Ascending aorta (tissue), 2 donors: ENCODE measurements at regions not wholly inside any gene's neighbourhood (a gene's known extent, or its start where the extent isn't known, plus 50 kb on each side); places are given as distances from the start of the nearest gene placed in this dataset.

Experiments used
- DNase-seq, 2 donors: peaks; one replicate each; pipeline ENCODE4 v3.0.0-alpha.2; 2019; ENCODE audit warnings: low spot score in 2 of 2
- H3K27ac ChIP-seq, 2 donors: fragments of 200-600 bp; sonication (generic); one replicate each; pipeline ENCODE4 v1.5.1; 2016 to 2017; ENCODE audit warnings: mild to moderate bottlenecking in 1 of 2
- H3K27me3 ChIP-seq: fragments of 200-600 bp; sonication (generic); one replicate; pipeline ENCODE4 v1.5.1; 2017
- H3K36me3 ChIP-seq, 2 donors: fragments of 200-600 bp; sonication (generic); one replicate each; pipeline ENCODE4 v1.5.1; 2016
- H3K4me1 ChIP-seq, 2 donors: fragments of 200-600 bp; sonication (generic); one replicate each; pipeline ENCODE4 v1.5.1; 2016 to 2017; ENCODE audit warnings: mild to moderate bottlenecking in 1 of 2
- H3K4me3 ChIP-seq, 2 donors: fragments of 200-600 bp; sonication (generic); one replicate each; pipeline ENCODE4 v1.5.1; 2016 to 2017; ENCODE audit warnings: mild to moderate bottlenecking in 1 of 2
- H3K9me3 ChIP-seq, 2 donors: fragments of 200-600 bp; sonication (generic); one replicate each; pipeline ENCODE4 v1.5.1; 2016
- intact Hi-C: fragments of 100-400 bp; cut with DNase I; formaldehyde crosslinking; loops from one replicate; pipeline ENCODE4 v1.15.1; 2023
- TF ChIP-seq, protein P1 (sequence below), 3 experiments: fragments of 200-600 bp in 2 of 3; fragments of 450-650 bp in 1 of 3; sonication (generic) in 2 of 3; IDR thresholded peaks; one replicate each; pipeline ENCODE4 v1.5.1; 2016 to 2019; ENCODE audit warnings: antibody characterized with exemption in 3 of 3, mild to moderate bottlenecking in 1 of 3, moderate library complexity in 1 of 3

GRCh38 chr4:52299120-52299519 lies 248.0 kb downstream of the SPATA18 start:
- H3K36me3 ChIP-seq, result no peaks in the 10 kb centered on the region
- intact Hi-C loops, result no loop called here
- no peaks in the 10 kb centered on the region for H3K27me3 ChIP-seq
- H3K4me1 ChIP-seq, result peaks cover 0 to 2% of the 10 kb centered on the region in 2 donors
- TF ChIP-seq, protein P1, sequence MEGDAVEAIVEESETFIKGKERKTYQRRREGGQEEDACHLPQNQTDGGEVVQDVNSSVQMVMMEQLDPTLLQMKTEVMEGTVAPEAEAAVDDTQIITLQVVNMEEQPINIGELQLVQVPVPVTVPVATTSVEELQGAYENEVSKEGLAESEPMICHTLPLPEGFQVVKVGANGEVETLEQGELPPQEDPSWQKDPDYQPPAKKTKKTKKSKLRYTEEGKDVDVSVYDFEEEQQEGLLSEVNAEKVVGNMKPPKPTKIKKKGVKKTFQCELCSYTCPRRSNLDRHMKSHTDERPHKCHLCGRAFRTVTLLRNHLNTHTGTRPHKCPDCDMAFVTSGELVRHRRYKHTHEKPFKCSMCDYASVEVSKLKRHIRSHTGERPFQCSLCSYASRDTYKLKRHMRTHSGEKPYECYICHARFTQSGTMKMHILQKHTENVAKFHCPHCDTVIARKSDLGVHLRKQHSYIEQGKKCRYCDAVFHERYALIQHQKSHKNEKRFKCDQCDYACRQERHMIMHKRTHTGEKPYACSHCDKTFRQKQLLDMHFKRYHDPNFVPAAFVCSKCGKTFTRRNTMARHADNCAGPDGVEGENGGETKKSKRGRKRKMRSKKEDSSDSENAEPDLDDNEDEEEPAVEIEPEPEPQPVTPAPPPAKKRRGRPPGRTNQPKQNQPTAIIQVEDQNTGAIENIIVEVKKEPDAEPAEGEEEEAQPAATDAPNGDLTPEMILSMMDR (IDR thresholded peaks at IDR 0.05), result no peak
- H3K27ac ChIP-seq, result no peak overlapping the region
- H3K4me3 ChIP-seq, result peak overlapping the region in 1 of 2 donors; percentile 5
- no peak for DNase-seq
- no peaks in the 10 kb centered on the region for H3K9me3 ChIP-seq

DNA sequence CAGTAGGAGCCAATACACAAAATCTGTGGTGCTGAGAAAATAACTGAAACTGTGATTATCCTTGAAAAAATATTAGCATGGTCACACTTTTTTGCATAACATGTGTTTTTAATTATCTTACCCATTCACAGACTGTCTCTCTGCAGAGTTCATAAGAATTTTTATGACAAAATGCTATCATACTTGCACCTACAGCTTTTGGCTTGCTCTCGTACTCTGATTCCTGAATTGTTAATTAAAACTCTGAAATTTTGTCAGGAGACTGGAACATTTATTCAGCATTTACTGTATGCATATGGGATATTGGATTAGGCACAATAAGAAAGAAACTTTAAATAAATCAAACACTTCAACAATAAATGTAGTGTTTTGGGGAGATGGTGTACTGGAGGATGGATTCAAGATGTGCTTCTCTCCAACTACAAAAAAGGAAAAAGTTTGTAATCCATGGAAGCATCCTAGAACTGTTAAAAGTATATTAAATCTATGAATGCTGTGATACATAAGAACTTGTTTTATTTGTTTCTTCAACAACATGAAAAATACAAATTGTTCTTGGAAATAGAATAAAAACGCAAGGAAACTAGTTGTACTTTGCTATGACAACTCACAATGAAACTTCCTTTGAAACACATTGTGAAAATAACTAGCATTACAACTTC lies 260.5 kb downstream of the SPATA18 start:
- H3K4me3 ChIP-seq, result no peak overlapping the region
- H3K27ac ChIP-seq, result no peak overlapping the region
- no peak for DNase-seq
- no peaks in the 10 kb centered on the region for H3K9me3 ChIP-seq
- H3K4me1 ChIP-seq, result no peaks in the 10 kb centered on the region
- H3K27me3 ChIP-seq, result no peaks in the 10 kb centered on the region
- TF ChIP-seq, protein P1 (IDR thresholded peaks at IDR 0.05), result no peak
- intact Hi-C loops, result no loop called here
- no peaks in the 10 kb centered on the region for H3K36me3 ChIP-seq

- Histone ChIP-seq H3K4me3 (no peak overlapping the region), H3K27me3 (no peaks in the 10 kb centered on the region), H3K36me3 (no peaks in the 10 kb centered on the region), H3K9me3 (no peaks in the 10 kb centered on the region), H3K27ac (no peak overlapping the region), H3K4me1 (no peaks in the 10 kb centered on the region)
- no peak for DNase-seq
- TF ChIP-seq, protein P1 (IDR thresholded peaks at IDR 0.05), result no peak
- intact Hi-C loops, result no loop called here
Observed at GRCh38 chr4:52312722-52313121, 261.6 kb downstream of the SPATA18 start.

DNA sequence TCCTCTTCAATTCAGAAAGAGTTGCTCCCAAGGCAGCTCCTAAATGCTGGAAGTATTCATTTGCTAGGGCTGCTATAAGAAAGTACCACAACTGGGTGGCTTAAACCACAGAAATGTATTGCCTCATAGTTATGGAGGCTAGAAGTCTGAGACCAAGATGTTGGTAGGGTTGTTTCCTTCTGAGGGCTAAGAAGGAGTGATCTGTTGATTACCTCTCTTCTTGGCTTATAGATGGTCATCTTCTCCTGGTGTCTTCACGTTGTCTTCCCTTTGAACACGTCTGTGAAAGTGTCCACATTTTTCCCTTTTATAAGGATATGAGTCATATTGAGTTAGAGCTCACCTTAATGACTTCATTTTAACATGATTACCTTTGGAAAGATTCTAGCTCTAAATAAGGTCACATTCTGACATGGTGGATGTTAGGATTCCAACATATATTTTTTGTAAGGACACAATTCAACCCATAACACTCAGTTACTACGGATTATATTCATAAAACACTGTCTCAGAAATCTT lies 266.3 kb downstream of the SPATA18 start:
- TF ChIP-seq, protein P1 (IDR thresholded peaks at IDR 0.05), result no peak
- no peaks in the 10 kb centered on the region for H3K4me1 ChIP-seq
- H3K27me3 ChIP-seq, result no peaks in the 10 kb centered on the region
- DNase-seq, result no peak
- no peaks in the 10 kb centered on the region for H3K36me3 ChIP-seq
- no peaks in the 10 kb centered on the region for H3K9me3 ChIP-seq
- H3K4me3 ChIP-seq, result no peak overlapping the region
- intact Hi-C loops, result no loop called here
- no peak overlapping the region for H3K27ac ChIP-seq

DNA sequence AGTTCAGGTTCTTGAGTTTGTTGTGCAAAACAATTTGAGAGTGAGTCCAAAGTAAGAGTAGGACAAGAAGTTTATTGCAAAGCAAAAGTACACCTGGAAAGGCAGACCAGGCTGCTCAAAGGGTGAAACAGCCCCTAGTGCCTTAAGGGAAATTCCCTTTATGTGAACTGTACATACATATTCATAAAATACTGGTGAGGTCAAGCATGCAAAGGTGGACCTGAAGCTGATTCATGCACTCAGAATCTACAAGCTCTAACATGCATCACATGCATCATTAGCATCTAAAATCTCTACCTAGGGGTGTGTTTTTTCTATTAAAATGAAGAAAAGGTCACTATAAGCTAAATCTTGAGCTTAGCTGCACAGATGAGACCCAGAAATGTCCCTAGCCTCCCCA lies 266.9 kb downstream of the SPATA18 start:
- Histone ChIP-seq H3K36me3 (no peaks in the 10 kb centered on the region), H3K27me3 (no peaks in the 10 kb centered on the region), H3K27ac (no peak overlapping the region), H3K9me3 (no peaks in the 10 kb centered on the region), H3K4me1 (no peaks in the 10 kb centered on the region), H3K4me3 (no peak overlapping the region)
- intact Hi-C loops, result no loop called here
- DNase-seq, result no peak
- TF ChIP-seq, protein P1 (IDR thresholded peaks at IDR 0.05), result no peak
